Loucy (cell line): ENCODE measurements at regions not wholly inside any gene's neighbourhood (a gene's known extent, or its start where the extent isn't known, plus 50 kb on each side); places are given as distances from the start of the nearest gene placed in this dataset.

ENCODE experiments used
- EZH2phosphoT487 ChIP-seq: fragments of 200-600 bp; IDR thresholded peaks from 2 replicates; pipeline ENCODE4 v1.6.1; 2018; ENCODE audit warnings: antibody characterized with exemption, mild to moderate bottlenecking, moderate library complexity, borderline replicate concordance
- TF ChIP-seq, protein P1 (sequence below): fragments of 200-600 bp; sonication (generic); conservative IDR thresholded peaks from 2 replicates; pipeline ENCODE4 v1.5.1; 2014; ENCODE audit warnings: mild to moderate bottlenecking, antibody characterized with exemption, low read length

DNA sequence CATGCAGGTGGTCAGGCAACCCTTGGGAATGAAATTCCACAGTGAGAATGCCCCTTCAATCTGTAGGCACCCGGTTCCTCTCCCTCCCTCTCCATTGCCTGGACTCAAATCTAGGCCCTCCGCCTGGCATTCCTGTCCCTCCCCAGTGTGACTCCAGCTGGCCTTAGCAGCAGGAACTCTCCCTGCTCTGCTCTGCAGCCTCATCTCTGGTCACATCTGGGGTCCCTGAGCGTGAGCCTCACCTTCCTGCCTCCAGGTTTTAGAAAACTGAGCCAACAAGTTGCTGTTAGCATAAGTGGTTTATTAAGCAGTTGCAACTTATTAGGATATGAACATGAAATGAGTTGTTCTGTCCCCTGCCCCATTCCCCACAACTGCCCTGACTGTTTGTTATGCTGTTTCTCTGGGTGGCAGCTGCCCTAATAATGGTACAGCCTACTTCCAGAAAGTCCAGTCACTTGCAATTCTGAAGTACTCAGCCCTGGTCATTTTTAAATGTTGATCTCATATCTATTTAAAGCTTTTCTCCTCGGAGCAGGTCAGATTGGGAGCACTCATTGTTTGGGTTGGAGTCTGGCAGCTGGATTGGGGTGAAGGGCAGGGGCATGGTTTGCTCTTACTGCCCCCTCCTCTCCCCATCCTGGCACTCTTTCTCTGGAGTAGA, 63.0 kb upstream of the ANKRD34C start:
- TF ChIP-seq, protein P1, sequence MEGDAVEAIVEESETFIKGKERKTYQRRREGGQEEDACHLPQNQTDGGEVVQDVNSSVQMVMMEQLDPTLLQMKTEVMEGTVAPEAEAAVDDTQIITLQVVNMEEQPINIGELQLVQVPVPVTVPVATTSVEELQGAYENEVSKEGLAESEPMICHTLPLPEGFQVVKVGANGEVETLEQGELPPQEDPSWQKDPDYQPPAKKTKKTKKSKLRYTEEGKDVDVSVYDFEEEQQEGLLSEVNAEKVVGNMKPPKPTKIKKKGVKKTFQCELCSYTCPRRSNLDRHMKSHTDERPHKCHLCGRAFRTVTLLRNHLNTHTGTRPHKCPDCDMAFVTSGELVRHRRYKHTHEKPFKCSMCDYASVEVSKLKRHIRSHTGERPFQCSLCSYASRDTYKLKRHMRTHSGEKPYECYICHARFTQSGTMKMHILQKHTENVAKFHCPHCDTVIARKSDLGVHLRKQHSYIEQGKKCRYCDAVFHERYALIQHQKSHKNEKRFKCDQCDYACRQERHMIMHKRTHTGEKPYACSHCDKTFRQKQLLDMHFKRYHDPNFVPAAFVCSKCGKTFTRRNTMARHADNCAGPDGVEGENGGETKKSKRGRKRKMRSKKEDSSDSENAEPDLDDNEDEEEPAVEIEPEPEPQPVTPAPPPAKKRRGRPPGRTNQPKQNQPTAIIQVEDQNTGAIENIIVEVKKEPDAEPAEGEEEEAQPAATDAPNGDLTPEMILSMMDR = no peak
- TF ChIP-seq EZH2phosphoT487 = no peak
